Right kidney (tissue), 1 donor: ENCODE measurements at regions not wholly inside any gene's neighbourhood (a gene's known extent, or its start where the extent isn't known, plus 50 kb on each side); places are given as distances from the start of the nearest gene placed in this dataset.
"Not testable (repeated sequence)": the region's sequence is repeated elsewhere in the genome, so short reads cannot be mapped to it uniquely, and the experiment has no call there.

Experiments used
- DNase-seq: peaks from one replicate; pipeline ENCODE4 v3.0.0-alpha.2; 2016

GRCh38 chr6:106797186-106797585 is 167.8 kb downstream of the QRSL1 start:
- DNase-seq = no peak

DNA sequence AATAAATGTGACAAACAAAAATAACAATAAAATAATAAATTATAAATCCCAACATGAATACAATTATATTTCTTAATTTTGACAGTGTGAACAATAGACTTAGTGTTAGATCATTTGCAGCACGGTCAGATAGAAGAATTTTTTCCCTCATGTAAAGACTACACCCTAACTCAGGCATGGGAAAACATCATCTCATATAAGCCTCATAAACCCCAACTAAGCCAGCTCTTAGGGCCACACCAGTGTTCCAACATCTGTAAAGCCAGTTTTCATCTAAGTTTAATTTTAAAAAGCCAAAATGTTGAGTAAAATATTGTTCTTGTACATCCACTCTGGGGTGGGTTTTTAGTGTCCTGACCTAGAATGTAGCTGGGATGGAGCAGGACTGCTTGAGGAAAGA is 167.4 kb downstream of the QRSL1 start:
- DNase-seq = no peak

- DNase-seq = no peak
These were observed 164.8 kb downstream of the QRSL1 start for GRCh38 chr6:106794129-106794528.

- DNase-seq = no peak
These were observed 163.3 kb downstream of the QRSL1 start for GRCh38 chr6:106792536-106793236.

GRCh38 chr6:106790935-106791334 is 161.6 kb downstream of the QRSL1 start:
- DNase-seq = no peak

GRCh38 chr6:106790149-106790770 is 160.9 kb downstream of the QRSL1 start:
- no peak for DNase-seq

- DNase-seq = no peak
These were observed 160.2 kb downstream of the QRSL1 start for GRCh38 chr6:106789428-106790148.

- DNase-seq = no peak
These were observed 159.4 kb downstream of the QRSL1 start for GRCh38 chr6:106788761-106789160.

GRCh38 chr6:106787327-106788196 is 158.2 kb downstream of the QRSL1 start:
- peak; percentile 27 for DNase-seq

DNA sequence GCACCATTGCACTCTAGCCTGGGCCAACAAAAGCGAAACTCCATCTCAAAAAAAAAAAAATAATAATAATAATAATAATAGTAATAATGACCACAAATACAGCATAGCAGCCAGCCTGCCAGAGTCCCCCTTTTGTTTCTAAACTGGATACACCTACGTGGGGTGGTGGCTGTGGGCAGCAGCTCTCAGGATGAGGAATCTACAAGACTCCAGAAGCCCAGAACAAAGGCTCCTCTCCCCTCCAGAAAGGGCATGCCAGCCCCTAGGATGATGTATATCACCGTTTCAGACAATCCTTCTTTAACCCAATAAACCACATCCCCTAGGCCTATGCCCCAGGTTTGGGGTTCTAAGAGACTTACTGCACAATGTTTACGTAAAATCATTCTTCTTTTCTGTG is 155.9 kb downstream of the QRSL1 start:
- no peak for DNase-seq

DNA sequence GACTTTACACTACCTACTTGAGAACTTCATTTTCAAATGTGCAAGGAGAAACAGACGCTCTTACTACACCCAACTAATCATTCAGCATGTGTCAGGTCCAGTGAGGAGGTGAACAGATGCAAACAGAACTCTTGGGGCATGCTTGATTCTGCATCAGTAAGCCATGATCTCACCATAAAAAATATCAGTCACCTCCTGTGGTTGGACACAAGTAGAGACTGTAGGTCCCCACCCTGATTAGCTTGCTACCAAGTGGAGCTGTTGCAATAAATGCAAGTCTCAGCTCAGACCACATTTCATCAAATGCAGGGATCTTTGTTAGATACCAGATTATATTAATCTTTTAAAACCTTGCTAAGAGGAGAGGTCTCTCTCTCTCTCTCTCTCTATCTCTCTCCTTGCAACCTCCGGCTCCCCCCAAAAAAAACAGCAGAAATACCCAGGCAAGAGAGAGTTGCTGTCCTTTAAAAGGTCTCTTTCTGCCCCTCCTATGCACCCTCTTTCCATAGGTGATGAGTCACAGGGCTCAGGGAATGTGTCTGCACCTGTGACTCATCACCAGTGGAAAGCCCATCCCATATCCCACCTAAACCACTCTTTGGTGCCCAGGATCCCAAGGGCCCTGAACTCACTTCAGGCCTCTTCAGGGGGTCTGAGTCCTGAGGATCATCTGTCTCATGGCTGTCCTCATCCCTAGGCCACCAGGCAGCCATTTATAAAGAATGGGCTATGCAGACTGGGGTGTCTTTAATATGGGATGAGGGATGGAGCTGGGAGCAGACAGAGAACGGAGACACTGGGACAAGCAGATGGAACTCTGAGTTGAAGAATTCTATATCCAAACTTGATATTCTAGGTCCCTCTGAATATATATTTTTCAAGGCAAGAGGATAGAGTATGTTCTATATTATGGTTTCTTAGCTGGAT is 154.5 kb downstream of the QRSL1 start:
- no peak for DNase-seq

GRCh38 chr6:106782536-106783285 is 153.3 kb downstream of the QRSL1 start:
- no peak for DNase-seq

GRCh38 chr6:106779552-106779951 is 150.2 kb downstream of the QRSL1 start:
- DNase-seq = not testable (repeated sequence)

DNA sequence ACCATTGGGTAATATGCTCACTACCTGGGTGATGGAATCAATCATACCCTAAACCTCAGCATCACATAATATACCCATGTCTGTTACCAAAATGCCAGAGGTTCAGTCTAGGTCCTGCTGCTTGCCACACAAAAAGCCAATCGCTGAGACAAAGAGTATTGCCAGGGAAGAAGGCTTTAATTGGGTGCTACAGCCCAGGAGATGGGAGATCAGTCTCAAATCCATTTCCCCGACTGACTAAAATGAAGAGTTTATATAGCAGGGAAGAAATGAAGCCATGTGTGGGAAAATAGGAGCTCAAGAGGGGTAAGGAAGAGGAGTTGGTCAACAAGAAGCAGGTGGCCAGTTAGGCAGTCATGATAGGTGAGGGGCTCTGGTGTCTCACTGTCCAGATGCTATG is 149.6 kb downstream of the QRSL1 start:
- DNase-seq = no peak

GRCh38 chr6:106773996-106774629 is 144.7 kb downstream of the QRSL1 start:
- no peak for DNase-seq

DNA sequence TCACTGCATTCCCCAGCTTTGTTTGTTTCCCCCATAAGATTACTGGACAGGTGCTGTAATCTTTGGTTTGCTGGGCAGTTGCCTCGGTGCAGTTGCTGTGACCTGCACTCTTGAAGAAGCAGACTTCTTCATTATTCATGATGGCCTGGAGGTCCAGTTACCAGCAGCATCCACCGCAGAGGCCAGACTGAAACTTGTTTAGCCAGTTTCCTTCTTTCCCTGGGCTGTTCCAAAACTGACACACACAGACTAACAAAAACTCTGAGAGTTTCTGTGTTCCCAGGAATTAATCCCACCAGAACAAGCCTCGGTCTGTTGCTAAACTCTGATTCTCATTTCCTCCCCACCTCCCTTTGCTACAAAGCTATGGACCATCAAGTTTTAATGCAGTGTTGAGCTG is 144.1 kb downstream of the QRSL1 start:
- DNase-seq = peak; percentile 51

- no peak for DNase-seq
These were observed 143.1 kb downstream of the QRSL1 start for GRCh38 chr6:106772270-106773142.

GRCh38 chr6:106771822-106772221 is 142.4 kb downstream of the QRSL1 start:
- no peak for DNase-seq

GRCh38 chr6:106770663-106771062 is 141.3 kb downstream of the QRSL1 start:
- DNase-seq = no peak
